Tibial nerve (tissue), 4 donors: ENCODE measurements at regions not wholly inside any gene's neighbourhood (a gene's known extent, or its start where the extent isn't known, plus 50 kb on each side); places are given as distances from the start of the nearest gene placed in this dataset.

Experiments used
- CTCF ChIP-seq, 5 experiments: fragments of 200-600 bp in 3 of 5; fragments of 450-650 bp in 2 of 5; sonication (generic) in 3 of 5; IDR thresholded peaks; one replicate each; pipeline ENCODE4 v1.5.1; 2016 to 2019; ENCODE audit warnings: antibody characterized with exemption in 5 of 5, mild to moderate bottlenecking in 3 of 5, moderate library complexity in 2 of 5
- EP300 ChIP-seq, 2 donors: sonication (generic); formaldehyde crosslinking; IDR thresholded peaks; one replicate each; pipeline ENCODE4 v1.6.1; 2017; ENCODE audit warnings: antibody characterized with exemption in 2 of 2, mild to moderate bottlenecking in 1 of 2

- TF ChIP-seq CTCF (IDR thresholded peaks at IDR 0.05) (no peak), EP300 (IDR thresholded peaks at IDR 0.05) (no peak)
These were observed 721.1 kb upstream of the TMPRSS15 start for GRCh38 chr21:19124691-19125090.
